ENCODE measurements at regions not wholly inside any gene's neighbourhood (a gene's known extent, or its start where the extent isn't known, plus 50 kb on each side); places are given as distances from the start of the nearest gene placed in this dataset.

GRCh38 chr13:30559274-30559673 is 58.4 kb upstream of the USPL1 start:
- H3K36me3 ChIP-seq (ENCODE audit: low read length): no peaks in the 10 kb centered on the region
- H3K4me2 ChIP-seq (ENCODE audit: low read depth, low read length, poor library complexity, severe bottlenecking): no peak overlapping the region
- no peak for TF ChIP-seq EZH2phosphoT487 (conservative IDR thresholded peaks at IDR 0.05; ENCODE audit: low read length)
- TF ChIP-seq, protein P1, sequence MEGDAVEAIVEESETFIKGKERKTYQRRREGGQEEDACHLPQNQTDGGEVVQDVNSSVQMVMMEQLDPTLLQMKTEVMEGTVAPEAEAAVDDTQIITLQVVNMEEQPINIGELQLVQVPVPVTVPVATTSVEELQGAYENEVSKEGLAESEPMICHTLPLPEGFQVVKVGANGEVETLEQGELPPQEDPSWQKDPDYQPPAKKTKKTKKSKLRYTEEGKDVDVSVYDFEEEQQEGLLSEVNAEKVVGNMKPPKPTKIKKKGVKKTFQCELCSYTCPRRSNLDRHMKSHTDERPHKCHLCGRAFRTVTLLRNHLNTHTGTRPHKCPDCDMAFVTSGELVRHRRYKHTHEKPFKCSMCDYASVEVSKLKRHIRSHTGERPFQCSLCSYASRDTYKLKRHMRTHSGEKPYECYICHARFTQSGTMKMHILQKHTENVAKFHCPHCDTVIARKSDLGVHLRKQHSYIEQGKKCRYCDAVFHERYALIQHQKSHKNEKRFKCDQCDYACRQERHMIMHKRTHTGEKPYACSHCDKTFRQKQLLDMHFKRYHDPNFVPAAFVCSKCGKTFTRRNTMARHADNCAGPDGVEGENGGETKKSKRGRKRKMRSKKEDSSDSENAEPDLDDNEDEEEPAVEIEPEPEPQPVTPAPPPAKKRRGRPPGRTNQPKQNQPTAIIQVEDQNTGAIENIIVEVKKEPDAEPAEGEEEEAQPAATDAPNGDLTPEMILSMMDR (IDR thresholded peaks at IDR 0.05; ENCODE audit: insufficient read depth, low read length, poor library complexity, severe bottlenecking): no peak
- H4K20me1 ChIP-seq (ENCODE audit: low read depth, low read length): no peaks in the 10 kb centered on the region
- no peak overlapping the region for H2AFZ ChIP-seq (ENCODE audit: low read depth, low read length, severe bottlenecking)
- H3F3A ChIP-seq (ENCODE audit: insufficient read depth): no peaks in the 10 kb centered on the region
- no peaks in the 10 kb centered on the region for H3K79me2 ChIP-seq (ENCODE audit: insufficient read depth, low read length)
- H3K9me2 ChIP-seq (replicated peaks; ENCODE audit: insufficient read depth, low read length): no peaks in the 10 kb centered on the region
- no peak overlapping the region for H3K4me3 ChIP-seq (ENCODE audit: insufficient read depth, low read length, poor library complexity, severe bottlenecking)
- H3K9me3 ChIP-seq (ENCODE audit: insufficient read depth, low read length): no peaks in the 10 kb centered on the region
- no peaks in the 10 kb centered on the region for H3K27me3 ChIP-seq (ENCODE audit: low read length)
- H3K9ac ChIP-seq (ENCODE audit: low read length): no peak overlapping the region
- H3K27ac ChIP-seq (ENCODE audit: low read depth, low read length): no peak overlapping the region

GRCh38 chr13:30560212-30560611 is 57.5 kb upstream of the USPL1 start:
- Histone ChIP-seq H3K9ac (ENCODE audit: low read length) (no peak overlapping the region), H3K79me2 (ENCODE audit: insufficient read depth, low read length) (no peaks in the 10 kb centered on the region), H3F3A (ENCODE audit: insufficient read depth) (no peaks in the 10 kb centered on the region), H3K9me3 (ENCODE audit: insufficient read depth, low read length) (no peaks in the 10 kb centered on the region), H3K27ac (ENCODE audit: low read depth, low read length) (no peak overlapping the region), H3K9me2 (replicated peaks; ENCODE audit: insufficient read depth, low read length) (no peaks in the 10 kb centered on the region), H3K27me3 (ENCODE audit: low read length) (no peaks in the 10 kb centered on the region), H4K20me1 (ENCODE audit: low read depth, low read length) (no peaks in the 10 kb centered on the region), H3K4me3 (ENCODE audit: insufficient read depth, low read length, poor library complexity, severe bottlenecking) (no peak overlapping the region), H3K4me2 (ENCODE audit: low read depth, low read length, poor library complexity, severe bottlenecking) (no peak overlapping the region), H2AFZ (ENCODE audit: low read depth, low read length, severe bottlenecking) (no peak overlapping the region), H3K36me3 (ENCODE audit: low read length) (no peaks in the 10 kb centered on the region)
- TF ChIP-seq EZH2phosphoT487 (conservative IDR thresholded peaks at IDR 0.05; ENCODE audit: low read length): no peak
- TF ChIP-seq, protein P1 (IDR thresholded peaks at IDR 0.05; ENCODE audit: insufficient read depth, low read length, poor library complexity, severe bottlenecking): no peak

- TF ChIP-seq, protein P1 (IDR thresholded peaks at IDR 0.05; ENCODE audit: insufficient read depth, low read length, poor library complexity, severe bottlenecking): no peak
- no peak for TF ChIP-seq EZH2phosphoT487 (conservative IDR thresholded peaks at IDR 0.05; ENCODE audit: low read length)
- Histone ChIP-seq H3K27ac (ENCODE audit: low read depth, low read length) (no peak overlapping the region), H3K4me2 (ENCODE audit: low read depth, low read length, poor library complexity, severe bottlenecking) (no peak overlapping the region)
These were observed 56.2 kb upstream of the USPL1 start for GRCh38 chr13:30561511-30561910.

More at GRCh38 chr13:30561511-30561910, 56.2 kb upstream of the USPL1 start:
- Histone ChIP-seq H3K36me3 (ENCODE audit: low read length) (no peaks in the 10 kb centered on the region), H3K27me3 (ENCODE audit: low read length) (no peaks in the 10 kb centered on the region), H3K79me2 (ENCODE audit: insufficient read depth, low read length) (no peaks in the 10 kb centered on the region), H2AFZ (ENCODE audit: low read depth, low read length, severe bottlenecking) (no peak overlapping the region), H3K9me2 (replicated peaks; ENCODE audit: insufficient read depth, low read length) (no peaks in the 10 kb centered on the region), H3K9me3 (ENCODE audit: insufficient read depth, low read length) (no peaks in the 10 kb centered on the region), H3K9ac (ENCODE audit: low read length) (no peak overlapping the region), H3K4me3 (ENCODE audit: insufficient read depth, low read length, poor library complexity, severe bottlenecking) (no peak overlapping the region), H4K20me1 (ENCODE audit: low read depth, low read length) (no peaks in the 10 kb centered on the region), H3F3A (ENCODE audit: insufficient read depth) (no peaks in the 10 kb centered on the region)

All from SU-DHL-6 (cell line).